Upper lobe of left lung (tissue), 6 donors: ENCODE measurements at regions not wholly inside any gene's neighbourhood (a gene's known extent, or its start where the extent isn't known, plus 50 kb on each side); places are given as distances from the start of the nearest gene placed in this dataset.

Source experiments
- ATAC-seq, 2 donors: fragments of 200-7000 bp; cut with Tn5 transposase; one replicate each; pipeline ENCODE4 v1.9.1; 2022; ENCODE audit warnings: mild to moderate bottlenecking in 2 of 2, moderate library complexity in 2 of 2; ENCODE audit not compliant: low FRiP score in 2 of 2
- DNase-seq, 2 donors: peaks; one replicate each; pipeline ENCODE4 v3.0.0-alpha.2; 2019 to 2020
- H3K27ac ChIP-seq, 4 donors: fragments of 200-600 bp; sonication (generic); one replicate each; pipeline ENCODE4 v1.5.1; 2016 to 2019
- H3K27me3 ChIP-seq, 4 donors: fragments of 200-600 bp; sonication (generic); one replicate each; pipeline ENCODE4 v1.5.1; 2017 to 2019
- H3K36me3 ChIP-seq, 4 donors: fragments of 200-600 bp; sonication (generic); one replicate each; pipeline ENCODE4 v1.5.1; 2016 to 2019
- H3K4me1 ChIP-seq, 4 donors: fragments of 200-600 bp; sonication (generic); one replicate each; pipeline ENCODE4 v1.5.1; 2018 to 2019
- H3K4me3 ChIP-seq, 4 donors: fragments of 200-600 bp; sonication (generic); one replicate each; pipeline ENCODE4 v1.5.1; 2017 to 2019; ENCODE audit warnings: mild to moderate bottlenecking in 2 of 4, moderate library complexity in 1 of 4
- H3K9me3 ChIP-seq, 4 donors: fragments of 200-600 bp; sonication (generic); one replicate each; pipeline ENCODE4 v1.5.1; 2018 to 2019
- CTCF ChIP-seq, 6 experiments: fragments of 450-650 bp in 4 of 6; fragments of 200-600 bp in 2 of 6; sonication (generic) in 2 of 6; IDR thresholded peaks; one replicate each; pipeline ENCODE4 v1.5.1; 2016 to 2019; ENCODE audit warnings: antibody characterized with exemption in 6 of 6
- EP300 ChIP-seq, 4 donors: sonication (generic); formaldehyde crosslinking; IDR thresholded peaks; one replicate each; pipeline ENCODE4 v1.5.1; 2017; ENCODE audit warnings: antibody characterized with exemption in 4 of 4, control low read depth in 2 of 4
- POLR2A ChIP-seq, 4 donors: fragments of 450-650 bp; IDR thresholded peaks; one replicate each; pipeline ENCODE4 v1.5.1; 2016 to 2017; ENCODE audit warnings: antibody characterized with exemption in 4 of 4, mild to moderate bottlenecking in 2 of 4
- POLR2AphosphoS5 ChIP-seq, 2 donors: sonication (generic); formaldehyde crosslinking; IDR thresholded peaks; one replicate each; pipeline ENCODE4 v1.5.1; 2017; ENCODE audit warnings: antibody characterized with exemption in 2 of 2
- WGBS, 2 donors: methylation state at CpG; one replicate each; pipeline ENCODE4 v1.1.5; 2017 to 2018; 5-methylcytosine and 5-hydroxymethylcytosine counted together
- donor health status: DM: no; HTN: no; CAD: no; lungs with moderate emphysema.
- donor health status: DM: no; HTN: yes; CAD: no; lungs with severe emphysema.

- DNase-seq, result peak in 1 of 2 donors; percentile 66
- Histone ChIP-seq H3K4me1 (no peaks in the 10 kb centered on the region), H3K4me3 (no peak overlapping the region), H3K9me3 (peaks cover 0 to 11% (median 0%) of the 10 kb centered on the region in 4 donors), H3K27me3 (no peaks in the 10 kb centered on the region), H3K36me3 (no peaks in the 10 kb centered on the region), H3K27ac (no peak overlapping the region)
- TF ChIP-seq POLR2A (IDR thresholded peaks at IDR 0.05) (no peak), CTCF (IDR thresholded peaks at IDR 0.05) (no peak), EP300 (IDR thresholded peaks at IDR 0.05) (no peak), POLR2AphosphoS5 (IDR thresholded peaks at IDR 0.05) (no peak)
- no peak for ATAC-seq
- 89 to 90% methylated on average over 13 of the region's 13 CpGs for WGBS, 2 donors
Observed at GRCh38 chr11:70948398-70948797, 304.0 kb downstream of the SHANK2 start.

- DNase-seq (peak in 1 of 2 donors; percentile 38), ATAC-seq (no peak)
- H3K9me3 ChIP-seq, result peaks cover 0 to 5% (median 0%) of the 10 kb centered on the region in 4 donors
- no peak overlapping the region for H3K27ac ChIP-seq
- H3K27me3 ChIP-seq, result no peaks in the 10 kb centered on the region
- TF ChIP-seq POLR2AphosphoS5 (IDR thresholded peaks at IDR 0.05) (no peak), POLR2A (IDR thresholded peaks at IDR 0.05) (no peak), EP300 (IDR thresholded peaks at IDR 0.05) (no peak), CTCF (IDR thresholded peaks at IDR 0.05) (no peak)
- WGBS, 2 donors, result 65 to 73% methylated on average over 16 to 18 of the region's 19 CpGs
- no peaks in the 10 kb centered on the region for H3K4me1 ChIP-seq
- no peaks in the 10 kb centered on the region for H3K36me3 ChIP-seq
- no peak overlapping the region for H3K4me3 ChIP-seq
Observed at GRCh38 chr11:70948855-70949531, 303.4 kb downstream of the SHANK2 start.

- no peak overlapping the region for H3K27ac ChIP-seq
- no peaks in the 10 kb centered on the region for H3K36me3 ChIP-seq
- no peak for ATAC-seq
- DNase-seq, result no peak
- no peak for TF ChIP-seq EP300 (IDR thresholded peaks at IDR 0.05)
- no peak for TF ChIP-seq POLR2A (IDR thresholded peaks at IDR 0.05)
- no peak for TF ChIP-seq CTCF (IDR thresholded peaks at IDR 0.05)
- TF ChIP-seq POLR2AphosphoS5 (IDR thresholded peaks at IDR 0.05), result no peak
- H3K9me3 ChIP-seq, result no peaks in the 10 kb centered on the region
- no peak overlapping the region for H3K4me3 ChIP-seq
- no peaks in the 10 kb centered on the region for H3K4me1 ChIP-seq
- WGBS, 2 donors, result 73 to 78% methylated on average over 11 of the region's 11 CpGs
- H3K27me3 ChIP-seq, result no peaks in the 10 kb centered on the region
Observed at GRCh38 chr11:70951139-70951804, 301.1 kb downstream of the SHANK2 start.

- Histone ChIP-seq H3K9me3 (no peaks in the 10 kb centered on the region), H3K36me3 (no peaks in the 10 kb centered on the region), H3K4me1 (no peaks in the 10 kb centered on the region), H3K27ac (no peak overlapping the region), H3K27me3 (no peaks in the 10 kb centered on the region), H3K4me3 (no peak overlapping the region)
- ATAC-seq (no peak), DNase-seq (no peak)
- TF ChIP-seq CTCF (IDR thresholded peaks at IDR 0.05) (no peak), EP300 (IDR thresholded peaks at IDR 0.05) (no peak), POLR2AphosphoS5 (IDR thresholded peaks at IDR 0.05) (no peak), POLR2A (IDR thresholded peaks at IDR 0.05) (no peak)
- 69 to 77% methylated on average over 8 of the region's 8 CpGs for WGBS, 2 donors
Observed at GRCh38 chr11:70952191-70952590, 300.2 kb downstream of the SHANK2 start.
